LNCaP clone FGC (cell line): ENCODE measurements at regions not wholly inside any gene's neighbourhood (a gene's known extent, or its start where the extent isn't known, plus 50 kb on each side); places are given as distances from the start of the nearest gene placed in this dataset.

ENCODE experiments used
- DNase-seq: peaks from one replicate; pipeline ENCODE4 v3.0.0-alpha.2; 2011; ENCODE audit warnings: low read depth
- H3K4me3 ChIP-seq: 2 replicates; pipeline ENCODE4 v1.5.1; 2011; ENCODE audit warnings: mild to moderate bottlenecking, low read depth, low read length, control low read depth
- CTCF ChIP-seq: IDR thresholded peaks from 2 replicates; pipeline ENCODE4 v1.5.1; 2012; ENCODE audit warnings: mild to moderate bottlenecking; ENCODE audit not compliant: control insufficient read depth, insufficient read depth; ENCODE audit errors: extremely low read depth

DNA sequence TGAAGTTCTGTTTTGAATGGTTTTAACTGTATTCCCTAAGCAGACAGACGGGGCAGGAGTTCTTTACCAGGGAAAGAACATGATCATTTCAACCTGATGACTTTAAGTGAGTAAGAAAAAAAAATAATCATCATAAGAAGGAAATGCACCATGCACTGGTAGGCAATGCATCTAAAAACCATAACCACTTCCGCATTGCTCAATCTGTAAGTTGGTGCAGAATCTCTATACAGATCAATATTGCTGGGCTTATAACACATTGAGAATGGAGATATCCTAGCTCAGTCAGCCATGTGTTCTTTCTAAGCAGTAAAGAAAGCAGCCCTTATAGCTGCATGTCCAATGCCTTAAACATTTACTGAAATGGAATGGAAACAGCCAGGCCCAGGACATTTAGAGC, 407.1 kb upstream of the DMAC1 start:
- TF ChIP-seq CTCF: no peak
- H3K4me3 ChIP-seq: no peak overlapping the region
- no peak for DNase-seq

DNA sequence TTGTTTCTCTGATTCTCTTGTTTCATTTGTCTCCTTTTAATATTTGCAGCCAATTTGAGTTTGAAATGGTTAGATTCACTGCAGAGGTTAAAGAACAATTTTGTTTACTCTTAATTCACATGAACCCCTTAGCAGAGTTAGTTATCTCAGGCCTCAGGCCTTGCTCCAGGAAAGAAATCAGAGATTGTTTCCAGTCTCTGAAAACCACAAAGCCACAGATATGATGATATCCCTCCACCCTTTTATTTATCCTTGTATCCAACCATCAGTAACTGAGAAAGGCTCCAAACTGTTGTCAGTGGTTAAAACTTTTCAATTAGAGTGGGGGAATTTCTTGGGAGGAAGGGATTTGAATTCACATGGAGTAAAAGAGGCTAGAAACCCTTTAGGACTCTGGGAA, 406.0 kb upstream of the DMAC1 start:
- H3K4me3 ChIP-seq: no peak overlapping the region
- no peak for DNase-seq
- TF ChIP-seq CTCF: no peak

DNA sequence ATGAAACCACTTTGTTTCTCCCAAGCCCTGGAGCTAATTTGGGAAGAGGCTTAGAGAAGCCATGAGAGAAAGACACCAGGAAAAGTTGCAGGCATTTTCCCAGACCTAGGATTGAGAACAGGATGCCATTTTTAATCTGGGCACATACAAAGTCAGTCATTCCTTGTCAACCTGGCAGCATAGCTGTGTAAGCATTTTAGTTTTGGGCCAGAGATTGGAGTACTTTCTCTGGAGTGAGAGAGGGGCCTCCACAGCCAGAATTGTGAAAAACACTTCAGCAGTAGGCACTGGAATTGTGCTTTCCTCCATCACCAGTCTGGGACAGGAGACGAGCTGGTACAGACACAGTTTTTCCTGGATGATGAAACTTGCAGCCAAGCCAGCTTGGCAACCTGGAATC, 390.3 kb upstream of the DMAC1 start:
- TF ChIP-seq CTCF: no peak
- no peak overlapping the region for H3K4me3 ChIP-seq
- DNase-seq: no peak

DNA sequence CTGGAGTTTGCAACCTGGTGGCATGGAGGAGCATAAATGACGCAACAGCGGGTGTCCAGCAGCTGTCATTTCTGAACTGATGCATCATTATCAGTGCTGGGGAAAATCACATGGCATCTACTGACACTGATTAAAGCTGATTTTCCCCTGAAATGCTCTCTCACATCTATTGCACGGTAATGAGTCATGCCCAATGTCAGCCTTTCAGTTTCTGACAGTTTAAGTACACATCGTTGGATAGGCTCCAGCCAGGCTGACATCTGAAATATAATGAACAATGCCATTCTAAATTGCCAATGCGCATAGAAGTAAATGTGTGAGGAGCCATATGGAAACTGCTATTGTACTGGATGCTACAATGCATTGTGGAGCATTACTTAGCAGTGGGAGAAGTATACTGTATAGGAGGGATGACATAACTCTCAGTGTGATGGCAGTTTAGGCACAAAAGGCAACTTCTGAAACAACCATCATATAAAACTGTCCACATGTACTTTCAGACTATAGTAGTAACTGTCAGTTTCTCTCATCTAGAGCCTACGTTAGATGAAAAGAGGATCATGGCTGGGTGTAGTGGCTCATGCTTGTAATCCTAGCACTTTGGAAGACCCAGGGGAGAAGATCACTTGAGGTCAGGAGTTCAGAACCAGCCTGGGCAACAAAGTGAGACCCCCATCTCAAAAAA, 389.3 kb upstream of the DMAC1 start:
- DNase-seq: no peak
- no peak overlapping the region for H3K4me3 ChIP-seq
- no peak for TF ChIP-seq CTCF

DNA sequence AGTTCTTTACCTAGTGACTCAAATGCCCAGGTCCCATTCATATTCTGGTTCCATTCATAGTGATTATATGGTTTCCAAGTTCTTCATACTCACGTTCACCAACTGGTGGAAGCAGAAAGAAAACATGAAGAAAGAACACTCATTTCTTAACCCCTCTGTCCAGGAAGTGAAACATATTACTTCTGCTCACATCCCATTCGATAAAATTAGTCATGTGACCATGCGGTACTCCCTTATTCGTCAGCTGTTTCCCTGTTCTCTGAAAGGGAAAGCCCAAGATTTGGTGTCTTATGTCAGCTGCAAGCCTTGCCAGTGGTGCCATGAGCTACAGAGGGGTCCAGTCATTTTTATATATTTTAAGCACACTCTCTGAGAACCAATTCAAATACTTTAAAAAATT, 387.0 kb upstream of the DMAC1 start:
- H3K4me3 ChIP-seq: no peak overlapping the region
- TF ChIP-seq CTCF: no peak
- no peak for DNase-seq

- no peak for TF ChIP-seq CTCF
- no peak for DNase-seq
- no peak overlapping the region for H3K4me3 ChIP-seq
Measured at GRCh38 chr9:8183618-8184017, 384.0 kb upstream of the DMAC1 start.

GRCh38 chr9:8179381-8180053, 379.9 kb upstream of the DMAC1 start:
- no peak overlapping the region for H3K4me3 ChIP-seq
- DNase-seq: no peak
- TF ChIP-seq CTCF: no peak
